ENCODE measurements at regions not wholly inside any gene's neighbourhood (a gene's known extent, or its start where the extent isn't known, plus 50 kb on each side); places are given as distances from the start of the nearest gene placed in this dataset.

GRCh38 chr2:39571111-39571731, 94.5 kb upstream of the TMEM178A start:
- BruUV-seq (replicated peaks): no TSS peak
- Histone ChIP-seq H3K4me1 (ENCODE audit: insufficient read depth, low read length, poor library complexity, severe bottlenecking) (peaks cover 47% of the 10 kb centered on the region), H3K27me3 (replicated peaks; ENCODE audit: insufficient read depth, low read depth, low read length, poor library complexity) (no peaks in the 10 kb centered on the region), H3K9me3 (ENCODE audit: low read depth, low read length, poor library complexity, severe bottlenecking) (no peaks in the 10 kb centered on the region), H3K27ac (ENCODE audit: low read depth, low read length, poor library complexity, severe bottlenecking) (no peak overlapping the region), H3K4me3 (ENCODE audit: low read depth, low read length, poor library complexity, severe bottlenecking) (no peak overlapping the region), H3K36me3 (ENCODE audit: insufficient read depth, low read length, poor library complexity, severe bottlenecking) (no peaks in the 10 kb centered on the region)
- intact Hi-C loops (cut with micrococcal nuclease; ENCODE audit: unreplicated experiment): no loop called here
- POLR2A ChIA-PET (ENCODE audit: low non-redundant PET): no interaction called here
- CTCF ChIA-PET: no interaction called here
- no peak for TF ChIP-seq EZH2 (IDR thresholded peaks at IDR 0.05; ENCODE audit: borderline replicate concordance, low read depth, low read length, poor library complexity, severe bottlenecking)
- TF ChIP-seq CTCF (conservative IDR thresholded peaks at IDR 0.05; ENCODE audit: low read depth, low read length): no peak
- no peak for DNase-seq (ENCODE audit: low spot score)

- no peak overlapping the region for H3K4me3 ChIP-seq (ENCODE audit: low read depth, low read length, poor library complexity, severe bottlenecking)
- ChIA-PET CTCF (no interaction called here), POLR2A (ENCODE audit: low non-redundant PET) (no interaction called here)
- TF ChIP-seq EZH2 (IDR thresholded peaks at IDR 0.05; ENCODE audit: borderline replicate concordance, low read depth, low read length, poor library complexity, severe bottlenecking) (no peak), CTCF (conservative IDR thresholded peaks at IDR 0.05; ENCODE audit: low read depth, low read length) (no peak)
- no peaks in the 10 kb centered on the region for H3K9me3 ChIP-seq (ENCODE audit: low read depth, low read length, poor library complexity, severe bottlenecking)
- intact Hi-C loops (cut with micrococcal nuclease; ENCODE audit: unreplicated experiment): no loop called here
- H3K27me3 ChIP-seq (replicated peaks; ENCODE audit: insufficient read depth, low read depth, low read length, poor library complexity): no peaks in the 10 kb centered on the region
- H3K36me3 ChIP-seq (ENCODE audit: insufficient read depth, low read length, poor library complexity, severe bottlenecking): no peaks in the 10 kb centered on the region
- BruUV-seq (replicated peaks): no TSS peak
- no peak overlapping the region for H3K27ac ChIP-seq (ENCODE audit: low read depth, low read length, poor library complexity, severe bottlenecking)
- DNase-seq (ENCODE audit: low spot score): no peak
- H3K4me1 ChIP-seq (ENCODE audit: insufficient read depth, low read length, poor library complexity, severe bottlenecking): peaks cover 35% of the 10 kb centered on the region
Observed at GRCh38 chr2:39573276-39573675, 92.4 kb upstream of the TMEM178A start.

DNA sequence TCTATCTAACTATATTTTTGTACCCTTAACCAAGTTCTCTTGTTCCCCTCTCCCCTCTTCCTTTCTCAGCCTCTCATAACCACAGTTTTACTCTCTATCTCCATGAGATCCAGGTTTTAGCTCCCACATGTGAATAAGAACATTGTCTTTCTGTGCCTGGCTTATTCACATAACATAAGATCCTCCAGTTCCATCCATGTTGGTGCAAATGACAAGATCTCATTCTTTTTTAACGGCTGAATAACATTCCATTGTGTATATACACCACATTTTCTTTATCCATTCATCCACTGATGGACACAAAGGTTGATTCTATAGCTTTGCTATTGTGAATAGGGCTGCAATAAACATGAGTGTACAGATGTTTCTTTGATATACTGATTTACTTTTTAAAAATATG, 83.9 kb upstream of the TMEM178A start:
- no peak overlapping the region for H3K4me3 ChIP-seq (ENCODE audit: low read depth, low read length, poor library complexity, severe bottlenecking)
- H3K27me3 ChIP-seq (replicated peaks; ENCODE audit: insufficient read depth, low read depth, low read length, poor library complexity): no peaks in the 10 kb centered on the region
- TF ChIP-seq CTCF (conservative IDR thresholded peaks at IDR 0.05; ENCODE audit: low read depth, low read length) (no peak), EZH2 (IDR thresholded peaks at IDR 0.05; ENCODE audit: borderline replicate concordance, low read depth, low read length, poor library complexity, severe bottlenecking) (no peak)
- H3K36me3 ChIP-seq (ENCODE audit: insufficient read depth, low read length, poor library complexity, severe bottlenecking): no peaks in the 10 kb centered on the region
- no peaks in the 10 kb centered on the region for H3K4me1 ChIP-seq (ENCODE audit: insufficient read depth, low read length, poor library complexity, severe bottlenecking)
- no peaks in the 10 kb centered on the region for H3K9me3 ChIP-seq (ENCODE audit: low read depth, low read length, poor library complexity, severe bottlenecking)
- ChIA-PET CTCF (no interaction called here), POLR2A (ENCODE audit: low non-redundant PET) (no interaction called here)
- no peak overlapping the region for H3K27ac ChIP-seq (ENCODE audit: low read depth, low read length, poor library complexity, severe bottlenecking)
- intact Hi-C loops (cut with micrococcal nuclease; ENCODE audit: unreplicated experiment): no loop called here
- DNase-seq (ENCODE audit: low spot score): no peak
- no TSS peak for BruUV-seq (replicated peaks)

Data from A673 (cell line).